ENCODE measurements at regions not wholly inside any gene's neighbourhood (a gene's known extent, or its start where the extent isn't known, plus 50 kb on each side); places are given as distances from the start of the nearest gene placed in this dataset.

- no peak for DNase-seq
Measured at GRCh38 chr7:94324380-94325121, 70.1 kb upstream of the COL1A2 start.

GRCh38 chr7:94325122-94325475 lies 69.6 kb upstream of the COL1A2 start:
- DNase-seq, result no peak

- DNase-seq, result no peak
Measured at GRCh38 chr7:94330269-94331020, 64.2 kb upstream of the COL1A2 start.

DNA sequence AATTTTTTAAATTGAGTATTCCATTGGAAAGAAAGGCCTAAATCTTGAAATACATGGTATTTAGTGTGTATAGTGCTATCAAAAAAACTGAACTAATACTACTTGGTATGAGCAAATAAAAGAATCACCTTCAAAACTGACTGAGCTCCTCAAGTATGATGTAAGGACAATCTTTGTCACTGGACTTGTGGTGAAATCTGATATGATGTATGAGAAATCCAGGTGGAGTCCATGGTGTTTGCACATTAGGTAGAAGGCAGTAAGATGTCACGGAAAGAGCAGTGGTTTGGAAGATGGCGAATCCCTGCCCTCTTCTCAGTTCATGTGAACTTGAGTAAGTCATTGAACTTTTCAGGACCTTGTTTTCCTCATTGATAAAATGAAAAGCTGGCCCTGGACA lies 62.1 kb upstream of the COL1A2 start:
- DNase-seq, result no peak

DNA sequence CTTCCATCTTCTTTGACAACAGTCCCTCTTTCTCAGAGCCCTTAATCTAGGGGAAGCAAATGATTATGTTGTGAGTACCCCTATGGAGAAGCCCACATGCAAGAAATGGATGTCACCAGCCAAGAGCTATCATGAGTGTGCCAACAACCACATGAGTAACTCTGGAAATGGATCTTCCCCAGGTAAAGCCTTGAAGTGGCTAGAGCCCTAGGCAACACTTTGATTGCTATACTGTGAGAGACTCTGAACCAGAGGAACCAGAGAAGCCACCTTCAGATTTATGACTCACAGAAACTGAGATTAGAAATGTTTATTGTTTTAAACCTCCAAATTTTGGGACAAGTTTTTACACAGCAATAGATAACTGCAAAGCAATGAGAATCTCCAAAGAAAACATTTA lies 60.9 kb upstream of the COL1A2 start:
- DNase-seq, result no peak

GRCh38 chr7:94335586-94335985 lies 59.1 kb upstream of the COL1A2 start:
- DNase-seq, result no peak

- DNase-seq, result no peak
Measured at GRCh38 chr7:94336009-94336408, 58.7 kb upstream of the COL1A2 start.

DNA sequence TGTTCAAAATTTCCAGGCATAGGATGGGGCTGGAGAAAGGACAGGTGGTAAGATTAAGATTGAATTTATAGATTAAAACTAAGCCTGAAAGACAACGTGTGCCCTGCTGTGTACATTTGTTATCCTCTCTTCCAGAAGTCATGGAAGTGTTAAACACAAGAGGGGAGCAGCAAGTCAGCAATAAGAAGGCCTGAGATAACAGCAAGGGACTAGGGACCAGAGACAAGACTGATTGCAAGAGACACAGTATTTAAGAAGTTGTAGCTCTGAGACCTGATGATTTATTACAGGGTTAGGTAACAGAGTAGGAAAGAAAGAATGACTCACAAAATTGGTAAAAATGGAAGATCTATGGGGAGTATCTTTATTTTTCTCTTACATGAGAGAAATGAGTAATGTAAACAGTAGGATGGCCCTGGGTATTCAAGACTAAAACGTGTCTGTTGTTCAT lies 55.7 kb upstream of the COL1A2 start:
- DNase-seq, result no peak

DNA sequence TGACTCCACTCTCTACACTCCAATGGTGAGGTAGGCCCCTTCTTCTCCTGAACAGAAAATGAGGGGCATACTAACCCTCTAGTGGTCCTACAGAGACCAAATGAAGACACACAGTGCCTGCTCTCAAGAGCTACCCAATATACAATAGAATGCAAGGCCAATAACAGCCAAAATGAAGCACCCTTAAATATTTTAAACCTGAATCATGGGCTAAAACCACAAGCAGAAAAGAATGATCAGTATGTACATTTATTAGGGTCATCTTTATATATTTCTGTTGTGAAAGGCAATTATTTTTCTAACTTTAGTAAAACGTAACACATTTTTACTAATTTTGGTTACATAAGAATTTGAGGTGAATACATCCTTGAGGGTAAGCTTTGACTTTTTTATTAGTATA lies 49.9 kb upstream of the COL1A2 start:
- no peak for DNase-seq
